ENCODE measurements at regions not wholly inside any gene's neighbourhood (a gene's known extent, or its start where the extent isn't known, plus 50 kb on each side); places are given as distances from the start of the nearest gene placed in this dataset.

- no peak for DNase-seq
- H3K27me3 ChIP-seq, result no peaks in the 10 kb centered on the region
- no peak for TF ChIP-seq CTCF (IDR thresholded peaks at IDR 0.05; ENCODE audit: low read depth, low read length)
- H3K4me3 ChIP-seq (ENCODE audit: low read depth, low read length), result no peak overlapping the region
- H3K4me1 ChIP-seq, result no peaks in the 10 kb centered on the region
- no peaks in the 10 kb centered on the region for H3K9me3 ChIP-seq
- H3K36me3 ChIP-seq, result no peaks in the 10 kb centered on the region
Measured at GRCh38 chr1:194196562-194196961, 1010.1 kb upstream of the B3GALT2 start.

- H3K27me3 ChIP-seq, result no peaks in the 10 kb centered on the region
- H3K36me3 ChIP-seq, result no peaks in the 10 kb centered on the region
- H3K4me3 ChIP-seq (ENCODE audit: low read depth, low read length), result no peak overlapping the region
- H3K4me1 ChIP-seq, result no peaks in the 10 kb centered on the region
- TF ChIP-seq CTCF (IDR thresholded peaks at IDR 0.05; ENCODE audit: low read depth, low read length), result no peak
- no peak for DNase-seq
- no peaks in the 10 kb centered on the region for H3K9me3 ChIP-seq
Measured at GRCh38 chr1:194194724-194195123, 1008.3 kb upstream of the B3GALT2 start.

GRCh38 chr1:194184974-194185373 is 998.6 kb upstream of the B3GALT2 start:
- TF ChIP-seq CTCF (IDR thresholded peaks at IDR 0.05; ENCODE audit: low read depth, low read length), result no peak
- Histone ChIP-seq H3K9me3 (no peaks in the 10 kb centered on the region), H3K4me3 (ENCODE audit: low read depth, low read length) (no peak overlapping the region), H3K36me3 (no peaks in the 10 kb centered on the region), H3K4me1 (no peaks in the 10 kb centered on the region), H3K27me3 (no peaks in the 10 kb centered on the region)
- DNase-seq, result no peak

- Histone ChIP-seq H3K27me3 (no peaks in the 10 kb centered on the region), H3K4me1 (no peaks in the 10 kb centered on the region), H3K4me3 (ENCODE audit: low read depth, low read length) (no peak overlapping the region), H3K9me3 (no peaks in the 10 kb centered on the region), H3K36me3 (no peaks in the 10 kb centered on the region)
- no peak for TF ChIP-seq CTCF (IDR thresholded peaks at IDR 0.05; ENCODE audit: low read depth, low read length)
- DNase-seq, result no peak
Measured at GRCh38 chr1:194184425-194184824, 998.0 kb upstream of the B3GALT2 start.

GRCh38 chr1:194181845-194182244 is 995.4 kb upstream of the B3GALT2 start:
- no peak for DNase-seq
- Histone ChIP-seq H3K4me3 (ENCODE audit: low read depth, low read length) (no peak overlapping the region), H3K36me3 (no peaks in the 10 kb centered on the region), H3K9me3 (no peaks in the 10 kb centered on the region), H3K4me1 (no peaks in the 10 kb centered on the region), H3K27me3 (no peaks in the 10 kb centered on the region)
- TF ChIP-seq CTCF (IDR thresholded peaks at IDR 0.05; ENCODE audit: low read depth, low read length), result no peak

GRCh38 chr1:194176212-194176611 is 989.8 kb upstream of the B3GALT2 start:
- TF ChIP-seq CTCF (IDR thresholded peaks at IDR 0.05; ENCODE audit: low read depth, low read length), result no peak
- H3K27me3 ChIP-seq, result no peaks in the 10 kb centered on the region
- no peaks in the 10 kb centered on the region for H3K4me1 ChIP-seq
- no peaks in the 10 kb centered on the region for H3K9me3 ChIP-seq
- DNase-seq, result no peak
- no peak overlapping the region for H3K4me3 ChIP-seq (ENCODE audit: low read depth, low read length)
- H3K36me3 ChIP-seq, result no peaks in the 10 kb centered on the region
